Neuronal stem cell (in vitro differentiated cells): ENCODE measurements at regions not wholly inside any gene's neighbourhood (a gene's known extent, or its start where the extent isn't known, plus 50 kb on each side); places are given as distances from the start of the nearest gene placed in this dataset.

Experiments
- DNase-seq: peaks from one replicate; pipeline ENCODE4 v3.0.0-alpha.2; 2013; ENCODE audit warnings: low spot score
- H2AFZ ChIP-seq: one replicate; pipeline ENCODE4 v1.6.1; 2013; ENCODE audit warnings: mild to moderate bottlenecking, low read length, inconsistent platforms
- H2AK5ac ChIP-seq: 2 replicates; pipeline ENCODE4 v1.6.1; 2013; ENCODE audit warnings: low read depth, mild to moderate bottlenecking, inconsistent platforms, low read length, moderate library complexity, mixed read lengths
- H2BK120ac ChIP-seq: 2 replicates; pipeline ENCODE4 v1.6.1; 2013; ENCODE audit warnings: low read depth, mild to moderate bottlenecking, inconsistent platforms, low read length, moderate library complexity, mixed read lengths
- H2BK12ac ChIP-seq: one replicate; pipeline ENCODE4 v1.6.1; 2013; ENCODE audit warnings: low read length, inconsistent platforms
- H2BK15ac ChIP-seq: 2 replicates; pipeline ENCODE4 v1.6.1; 2013; ENCODE audit warnings: mild to moderate bottlenecking, low read length, inconsistent platforms, mixed read lengths
- H2BK5ac ChIP-seq: one replicate; pipeline ENCODE4 v1.6.1; 2013; ENCODE audit warnings: inconsistent platforms, mild to moderate bottlenecking, low read length, moderate library complexity
- H3K14ac ChIP-seq: one replicate; pipeline ENCODE4 v1.6.1; 2013; ENCODE audit warnings: low read length, inconsistent platforms
- H3K18ac ChIP-seq: 2 replicates; pipeline ENCODE4 v1.6.1; 2013; ENCODE audit warnings: low read length, inconsistent platforms
- H3K23ac ChIP-seq: 2 replicates; pipeline ENCODE4 v1.6.1; 2013; ENCODE audit warnings: low read depth, mild to moderate bottlenecking, mixed read lengths, low read length, inconsistent platforms; ENCODE audit not compliant: poor library complexity
- H3K27ac ChIP-seq: replicated peaks from 3 replicates; pipeline ENCODE4 v1.5.1; 2013; ENCODE audit warnings: low read length, inconsistent platforms
- H3K27me3 ChIP-seq, 3 experiments: 2 replicates each; pipeline ENCODE4 v1.6.1; 2013; ENCODE audit warnings: low read length in 3 of 3, mild to moderate bottlenecking in 2 of 3, inconsistent platforms in 1 of 3, low read depth in 1 of 3, mixed read lengths in 1 of 3, moderate library complexity in 1 of 3; ENCODE audit not compliant: control insufficient read depth in 3 of 3, insufficient read depth in 3 of 3
- H3K36me3 ChIP-seq, 2 donors: replicated peaks in 1 of 2; 2 replicates each; pipeline ENCODE4 v1.6.1; 2013; ENCODE audit warnings: low read length in 2 of 2; ENCODE audit not compliant: control insufficient read depth in 2 of 2, insufficient read depth in 2 of 2
- H3K4ac ChIP-seq: 2 replicates; pipeline ENCODE4 v1.6.1; 2013; ENCODE audit warnings: inconsistent platforms, mild to moderate bottlenecking, low read length, moderate library complexity
- H3K4me1 ChIP-seq, 2 donors: 1 replicate in 1 of 2; 2 replicates in 1 of 2; pipeline ENCODE4 v1.6.1; 2013; ENCODE audit warnings: low read length in 2 of 2, low read depth in 1 of 2; ENCODE audit not compliant: control insufficient read depth in 2 of 2, insufficient read depth in 1 of 2
- H3K4me2 ChIP-seq: one replicate; pipeline ENCODE4 v1.6.1; 2013; ENCODE audit warnings: mild to moderate bottlenecking, low read length, inconsistent platforms; ENCODE audit not compliant: insufficient read depth, poor library complexity, severe bottlenecking
- H3K4me3 ChIP-seq, 2 donors: 2 replicates each; pipeline ENCODE4 v1.5.1; 2013; ENCODE audit warnings: low read length in 2 of 2, mild to moderate bottlenecking in 2 of 2, inconsistent platforms in 1 of 2, moderate library complexity in 1 of 2
- H3K79me1 ChIP-seq: one replicate; pipeline ENCODE4 v1.6.1; 2013; ENCODE audit warnings: low read depth, mild to moderate bottlenecking, inconsistent platforms, low read length, moderate library complexity
- H3K9ac ChIP-seq: one replicate; pipeline ENCODE4 v1.6.1; 2013; ENCODE audit warnings: mild to moderate bottlenecking, low read depth, low read length, inconsistent platforms; ENCODE audit not compliant: poor library complexity
- H3K9me3 ChIP-seq, 2 donors: replicated peaks in 1 of 2; 2 replicates each; pipeline versions ENCODE3 to v1.6.1; 2013; ENCODE audit warnings: low read length in 2 of 2, mild to moderate bottlenecking in 2 of 2, inconsistent platforms in 1 of 2, low read depth in 1 of 2, mixed read lengths in 1 of 2, moderate library complexity in 1 of 2; ENCODE audit not compliant: control insufficient read depth in 2 of 2, insufficient read depth in 1 of 2
- H4K8ac ChIP-seq: one replicate; pipeline ENCODE4 v1.6.1; 2013; ENCODE audit warnings: low read depth, mild to moderate bottlenecking, inconsistent platforms, low read length, moderate library complexity
- H4K91ac ChIP-seq: one replicate; pipeline ENCODE4 v1.6.1; 2013; ENCODE audit warnings: low read length, low read depth, mild to moderate bottlenecking, inconsistent platforms; ENCODE audit not compliant: poor library complexity
- WGBS, 2 donors: extraction: QIAGEN DNeasy Blood & Tissue Kit; methylation state at CpG; one replicate each; pipeline ENCODE4 v1.1.7; 2013; ENCODE audit warnings: missing lambda C conversion rate in 2 of 2, mixed read lengths in 1 of 2; ENCODE audit not compliant: insufficient read length in 2 of 2, insufficient replicate concordance in 1 of 2; ENCODE audit errors: extremely low coverage in 2 of 2; 5-methylcytosine and 5-hydroxymethylcytosine counted together

DNA sequence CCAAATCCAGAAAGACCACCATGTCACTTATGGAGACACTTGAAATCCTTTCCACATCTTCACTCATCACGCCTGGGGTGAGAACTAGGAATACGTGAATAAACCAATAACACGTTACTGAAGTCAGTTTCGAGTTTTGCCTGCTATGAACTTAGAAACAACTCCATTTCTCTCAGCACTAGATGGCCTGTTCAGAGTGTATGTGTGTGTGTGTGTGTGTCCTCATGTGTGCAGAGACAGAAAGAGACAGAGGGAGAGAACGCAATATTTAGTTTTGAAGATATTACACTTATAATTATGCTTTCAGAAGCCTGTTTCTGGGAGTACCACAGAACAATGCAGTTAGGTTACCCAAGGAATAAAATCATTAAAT is 81.2 kb upstream of the CCN6 start:
- no CpG with 5 or more reads among the region's 5 CpGs for WGBS, 2 donors
- Histone ChIP-seq H3K18ac (no peak overlapping the region), H3K79me1 (no peaks in the 10 kb centered on the region), H2BK5ac (no peak overlapping the region), H3K27me3 (no peaks in the 10 kb centered on the region), H3K23ac (no peak overlapping the region), H3K4ac (no peak overlapping the region), H3K9ac (no peak overlapping the region), H3K36me3 (no peaks in the 10 kb centered on the region), H3K14ac (no peak overlapping the region), H3K9me3 (no peaks in the 10 kb centered on the region), H2BK120ac (no peak overlapping the region), H3K4me1 (peaks cover 3 to 16% of the 10 kb centered on the region in 2 donors), H3K4me2 (no peak overlapping the region), H2AFZ (peak overlapping the region; percentile 83), H4K91ac (no peak overlapping the region), H4K8ac (no peak overlapping the region), H2BK15ac (no peak overlapping the region), H3K4me3 (no peak overlapping the region), H2BK12ac (no peak overlapping the region), H2AK5ac (no peak overlapping the region), H3K27ac (no peak overlapping the region)
- no peak for DNase-seq

DNA sequence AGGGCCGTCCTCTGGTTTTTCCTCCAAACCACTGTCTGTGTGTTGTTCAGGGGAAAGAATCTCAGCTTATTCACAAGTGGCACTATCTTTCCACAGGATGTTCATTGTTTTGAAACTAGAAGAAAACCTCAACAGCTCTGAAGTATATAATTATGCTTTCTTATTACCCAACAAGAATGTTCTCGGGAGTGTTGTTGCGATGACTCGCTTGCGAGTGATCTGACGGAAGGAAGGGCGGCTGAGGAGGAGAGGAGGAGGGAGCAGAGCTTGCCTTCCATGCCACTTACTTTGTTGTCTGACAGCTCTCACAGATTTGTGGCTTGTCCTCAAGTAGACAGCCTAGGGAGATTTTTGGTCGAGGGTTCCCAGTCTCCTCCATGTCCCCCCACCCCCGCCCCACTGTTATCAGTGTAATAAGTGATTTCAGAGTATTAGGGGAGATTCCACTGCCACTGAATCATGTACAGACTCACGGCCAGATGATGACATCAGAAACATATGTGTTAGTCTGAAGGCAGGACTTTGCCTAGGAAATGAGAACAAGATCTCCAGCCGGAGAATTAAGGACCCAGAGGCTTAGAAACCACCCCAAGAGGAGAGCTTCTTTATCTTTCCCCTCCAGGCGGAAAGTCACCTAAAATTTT is 80.7 kb upstream of the CCN6 start:
- Histone ChIP-seq H3K4ac (no peak overlapping the region), H2AK5ac (no peak overlapping the region), H3K4me2 (no peak overlapping the region), H4K8ac (no peak overlapping the region), H3K27ac (no peak overlapping the region), H4K91ac (no peak overlapping the region), H3K23ac (no peak overlapping the region), H3K9ac (no peak overlapping the region), H3K14ac (no peak overlapping the region), H3K36me3 (no peaks in the 10 kb centered on the region), H2BK120ac (no peak overlapping the region), H2BK12ac (no peak overlapping the region), H3K4me1 (peaks cover 3 to 16% of the 10 kb centered on the region in 2 donors), H2AFZ (peak overlapping the region; percentile 83), H3K4me3 (no peak overlapping the region), H3K18ac (no peak overlapping the region), H3K9me3 (no peaks in the 10 kb centered on the region), H3K27me3 (no peaks in the 10 kb centered on the region), H3K79me1 (no peaks in the 10 kb centered on the region), H2BK5ac (no peak overlapping the region), H2BK15ac (peak overlapping the region; percentile 28)
- no CpG with 5 or more reads among the region's 12 CpGs for WGBS, 2 donors
- DNase-seq: no peak

DNA sequence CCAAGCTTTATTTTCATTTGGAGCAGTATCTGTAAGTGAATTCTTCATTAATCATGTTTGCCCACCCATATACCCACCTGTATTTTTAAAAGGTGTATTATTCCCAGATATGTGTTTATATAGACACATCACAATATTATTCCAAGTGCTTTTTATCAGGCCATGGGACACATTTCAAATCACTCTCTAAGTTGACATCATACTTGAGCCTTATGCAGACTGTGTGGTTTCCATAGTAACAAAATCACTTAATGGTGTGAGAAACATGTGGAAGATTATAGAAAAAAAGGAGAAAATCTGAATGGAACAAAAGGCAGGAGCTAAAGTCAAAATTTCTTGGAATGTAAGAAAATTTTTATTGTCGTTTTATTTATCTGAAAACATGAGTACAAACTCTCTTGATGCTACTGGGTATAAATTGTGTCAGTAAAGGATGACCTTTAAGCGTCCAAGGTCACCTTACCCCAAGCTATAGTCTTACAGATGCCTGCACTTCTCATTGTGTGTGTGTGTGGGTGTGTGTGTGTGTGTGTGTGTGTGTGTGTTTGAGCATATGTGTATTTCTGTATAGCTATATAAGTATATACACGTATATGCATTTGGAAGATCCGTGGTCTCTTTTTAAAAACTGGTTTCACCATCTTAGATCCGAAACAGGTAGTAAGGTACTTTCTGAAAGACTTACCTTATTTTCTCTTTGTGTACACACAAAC is 79.8 kb upstream of the CCN6 start:
- Histone ChIP-seq H4K91ac (no peak overlapping the region), H4K8ac (no peak overlapping the region), H3K23ac (no peak overlapping the region), H2BK120ac (no peak overlapping the region), H2AK5ac (no peak overlapping the region), H3K9me3 (no peaks in the 10 kb centered on the region), H3K4me1 (peaks cover 5 to 24% of the 10 kb centered on the region in 2 donors), H3K14ac (no peak overlapping the region), H2BK15ac (no peak overlapping the region), H3K27me3 (no peaks in the 10 kb centered on the region), H3K4ac (no peak overlapping the region), H3K18ac (no peak overlapping the region), H3K79me1 (no peaks in the 10 kb centered on the region), H3K9ac (no peak overlapping the region), H3K27ac (no peak overlapping the region), H3K4me3 (no peak overlapping the region), H2AFZ (peak overlapping the region; percentile 83), H2BK5ac (no peak overlapping the region), H3K36me3 (no peaks in the 10 kb centered on the region), H3K4me2 (no peak overlapping the region), H2BK12ac (no peak overlapping the region)
- no CpG with 5 or more reads among the region's 5 CpGs for WGBS, 2 donors
- no peak for DNase-seq

DNA sequence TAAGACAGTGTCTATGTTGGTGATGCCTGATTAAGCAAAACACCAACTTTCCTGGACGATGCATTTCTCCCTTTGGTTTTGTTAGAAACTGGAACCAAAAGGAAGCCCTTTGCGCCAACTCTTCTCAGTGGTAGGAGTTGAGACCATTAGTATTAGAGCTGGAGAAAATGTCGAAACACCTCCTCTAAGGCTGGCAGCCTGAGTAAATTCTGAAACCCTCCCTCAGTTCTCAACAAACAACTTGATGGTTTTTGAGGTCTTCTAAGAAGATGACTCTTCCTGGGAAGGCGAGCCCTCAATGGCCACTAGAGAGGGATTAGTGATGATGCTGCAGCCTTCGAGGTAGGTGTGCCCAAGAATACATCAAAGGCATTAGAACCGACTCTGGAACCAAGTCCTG is 78.4 kb upstream of the CCN6 start:
- WGBS, 2 donors: no CpG with 5 or more reads among the region's 6 CpGs
- Histone ChIP-seq H3K4me3 (no peak overlapping the region), H2AFZ (no peak overlapping the region), H2BK15ac (no peak overlapping the region), H3K18ac (no peak overlapping the region), H3K79me1 (no peaks in the 10 kb centered on the region), H3K27ac (no peak overlapping the region), H2BK12ac (no peak overlapping the region), H2AK5ac (no peak overlapping the region), H3K36me3 (no peaks in the 10 kb centered on the region), H3K14ac (no peak overlapping the region), H4K8ac (no peak overlapping the region), H2BK120ac (no peak overlapping the region), H3K4ac (no peak overlapping the region), H3K9me3 (no peaks in the 10 kb centered on the region), H3K27me3 (no peaks in the 10 kb centered on the region), H3K4me2 (no peak overlapping the region), H3K9ac (no peak overlapping the region), H2BK5ac (no peak overlapping the region), H3K4me1 (peaks cover 5 to 24% of the 10 kb centered on the region in 2 donors), H3K23ac (no peak overlapping the region), H4K91ac (no peak overlapping the region)
- DNase-seq: no peak
